Keratinocyte (primary cell): ENCODE measurements at regions not wholly inside any gene's neighbourhood (a gene's known extent, or its start where the extent isn't known, plus 50 kb on each side); places are given as distances from the start of the nearest gene placed in this dataset.
"Not testable (repeated sequence)": the region's sequence is repeated elsewhere in the genome, so short reads cannot be mapped to it uniquely, and the experiment has no call there.

Experiments
- DNase-seq: peaks from one replicate; pipeline ENCODE4 v3.0.0-alpha.2; 2011; ENCODE audit warnings: low read depth, missing footprints, low spot score
- FAIRE-seq: peaks from 2 replicates; lab custom pipeline; 2011; peaks lifted over from hg19 to GRCh38; lab: Jason Lieb, UNC
- H2AFZ ChIP-seq: 2 replicates; pipeline ENCODE4 v1.6.0; 2012; ENCODE audit warnings: low read length, control low read depth, inconsistent platforms; ENCODE audit not compliant: control insufficient read depth
- H3K27ac ChIP-seq: 2 replicates; pipeline ENCODE4 v1.5.1; 2011; ENCODE audit warnings: low read length; ENCODE audit not compliant: control insufficient read depth, insufficient read depth
- H3K27me3 ChIP-seq: 3 replicates; pipeline ENCODE4 v1.6.0; 2011; ENCODE audit warnings: low read length; ENCODE audit not compliant: control insufficient read depth, insufficient read depth; ENCODE audit errors: extremely low read depth
- H3K36me3 ChIP-seq, 2 experiments: 2 replicates in 1 of 2; 3 replicates in 1 of 2; pipeline ENCODE4 v1.5.1; 2011; ENCODE audit warnings: low read length in 2 of 2, mild to moderate bottlenecking in 1 of 2; ENCODE audit not compliant: control insufficient read depth in 2 of 2, insufficient read depth in 2 of 2; ENCODE audit errors: extremely low read depth in 1 of 2
- H3K4me1 ChIP-seq: 3 replicates; pipeline ENCODE4 v1.5.1; 2011; ENCODE audit warnings: low read length; ENCODE audit not compliant: control insufficient read depth, insufficient read depth; ENCODE audit errors: extremely low read depth
- H3K4me2 ChIP-seq: 3 replicates; pipeline ENCODE4 v1.6.0; 2011; ENCODE audit warnings: low read depth, low read length; ENCODE audit not compliant: control insufficient read depth, insufficient read depth; ENCODE audit errors: extremely low read depth
- H3K4me3 ChIP-seq, 3 experiments: fragments of 200-600 bp in 1 of 3; sonication (generic) in 1 of 3; 2 replicates in 2 of 3; 3 replicates in 1 of 3; pipeline ENCODE4 v1.5.1; 2011 to 2016; ENCODE audit warnings: low read length in 3 of 3, mild to moderate bottlenecking in 3 of 3, control low read depth in 2 of 3, inconsistent platforms in 1 of 3, low read depth in 1 of 3, mixed read lengths in 1 of 3, mixed run types in 1 of 3, moderate library complexity in 1 of 3; ENCODE audit not compliant: control insufficient read depth in 2 of 3, insufficient read depth in 2 of 3; ENCODE audit errors: extremely low read depth in 1 of 3
- H3K79me2 ChIP-seq: 2 replicates; pipeline ENCODE4 v1.6.0; 2012; ENCODE audit warnings: low read length; ENCODE audit not compliant: control insufficient read depth, insufficient read depth
- H3K9ac ChIP-seq: 3 replicates; pipeline ENCODE4 v1.6.0; 2011; ENCODE audit warnings: low read length; ENCODE audit not compliant: control insufficient read depth, insufficient read depth; ENCODE audit errors: extremely low read depth
- H3K9me1 ChIP-seq: 3 replicates; pipeline ENCODE4 v1.6.0; 2011; ENCODE audit warnings: low read length; ENCODE audit not compliant: control insufficient read depth, insufficient read depth; ENCODE audit errors: extremely low read depth
- H3K9me3 ChIP-seq: 2 replicates; pipeline ENCODE4 v1.5.1; 2012; ENCODE audit warnings: low read depth, low read length; ENCODE audit not compliant: control insufficient read depth
- H4K20me1 ChIP-seq: 3 replicates; pipeline ENCODE4 v1.6.0; 2011; ENCODE audit warnings: low read length; ENCODE audit not compliant: control insufficient read depth, insufficient read depth; ENCODE audit errors: extremely low read depth
- CTCF ChIP-seq, 3 experiments: IDR thresholded peaks in 1 of 3; conservative IDR thresholded peaks in 1 of 3; optimal IDR thresholded peaks in 1 of 3; 2 replicates in 2 of 3; 3 replicates in 1 of 3; pipeline versions ENCODE3 to v1.5.1; 2011; ENCODE audit warnings: low read length in 3 of 3, mild to moderate bottlenecking in 3 of 3, moderate library complexity in 2 of 3, control low read depth in 1 of 3, inconsistent platforms in 1 of 3; ENCODE audit not compliant: insufficient read depth in 2 of 3; ENCODE audit errors: extremely low read depth in 1 of 3
- EZH2 ChIP-seq: IDR thresholded peaks from one replicate; pipeline ENCODE4 v1.6.1; 2012; ENCODE audit warnings: inconsistent platforms, mild to moderate bottlenecking, low read length, moderate library complexity
- dilution Hi-C: fragments of 300-500 bp; cut with MboI; formaldehyde crosslinking; loops from one replicate; pipeline ENCODE4 v1.7.0; 2020; ENCODE audit warnings: low sequenced_read_pairs; ENCODE audit not compliant: extremely low pct_ligation_motif_present

DNA sequence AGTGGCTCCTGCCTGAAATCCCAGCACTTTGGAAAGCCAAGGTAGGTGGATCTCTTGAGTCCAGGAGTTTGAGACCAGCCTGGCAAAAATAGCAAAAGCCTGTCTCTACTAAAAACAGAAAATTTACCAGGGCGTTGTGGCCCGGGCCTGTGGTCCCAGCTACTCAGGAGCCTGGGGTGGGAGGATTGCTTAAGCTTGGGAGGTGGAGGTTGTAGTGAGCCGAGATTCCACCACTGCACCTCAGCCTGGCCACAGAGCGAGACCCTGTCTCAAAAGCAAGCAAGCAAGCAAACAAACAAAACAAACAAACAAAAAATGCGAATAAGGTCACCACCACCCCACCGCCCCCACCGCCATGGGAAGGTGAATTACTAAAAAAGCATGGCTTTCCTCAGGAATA lies 238.7 kb downstream of the ATXN7L3B start:
- no peaks in the 10 kb centered on the region for H3K9me3 ChIP-seq
- no peaks in the 10 kb centered on the region for H4K20me1 ChIP-seq
- DNase-seq, result no peak
- no peak for FAIRE-seq
- TF ChIP-seq CTCF (optimal IDR thresholded peaks at IDR 0.05 in 1 of 3, IDR thresholded peaks at IDR 0.05 in 1 of 3, conservative IDR thresholded peaks at IDR 0.05 in 1 of 3; ENCODE audit: extremely low read depth in 1 of 3, insufficient read depth in 2 of 3, low read length in 3 of 3), result no peak
- no peak for TF ChIP-seq EZH2
- H3K79me2 ChIP-seq, result no peaks in the 10 kb centered on the region
- H2AFZ ChIP-seq, result no peak overlapping the region
- no peaks in the 10 kb centered on the region for H3K36me3 ChIP-seq
- H3K4me2 ChIP-seq, result no peak overlapping the region
- no peak overlapping the region for H3K4me3 ChIP-seq
- no peak overlapping the region for H3K9ac ChIP-seq
- dilution Hi-C loops, result no loop called here
- no peaks in the 10 kb centered on the region for H3K4me1 ChIP-seq
- no peak overlapping the region for H3K27ac ChIP-seq
- no peaks in the 10 kb centered on the region for H3K27me3 ChIP-seq
- H3K9me1 ChIP-seq, result no peaks in the 10 kb centered on the region

DNA sequence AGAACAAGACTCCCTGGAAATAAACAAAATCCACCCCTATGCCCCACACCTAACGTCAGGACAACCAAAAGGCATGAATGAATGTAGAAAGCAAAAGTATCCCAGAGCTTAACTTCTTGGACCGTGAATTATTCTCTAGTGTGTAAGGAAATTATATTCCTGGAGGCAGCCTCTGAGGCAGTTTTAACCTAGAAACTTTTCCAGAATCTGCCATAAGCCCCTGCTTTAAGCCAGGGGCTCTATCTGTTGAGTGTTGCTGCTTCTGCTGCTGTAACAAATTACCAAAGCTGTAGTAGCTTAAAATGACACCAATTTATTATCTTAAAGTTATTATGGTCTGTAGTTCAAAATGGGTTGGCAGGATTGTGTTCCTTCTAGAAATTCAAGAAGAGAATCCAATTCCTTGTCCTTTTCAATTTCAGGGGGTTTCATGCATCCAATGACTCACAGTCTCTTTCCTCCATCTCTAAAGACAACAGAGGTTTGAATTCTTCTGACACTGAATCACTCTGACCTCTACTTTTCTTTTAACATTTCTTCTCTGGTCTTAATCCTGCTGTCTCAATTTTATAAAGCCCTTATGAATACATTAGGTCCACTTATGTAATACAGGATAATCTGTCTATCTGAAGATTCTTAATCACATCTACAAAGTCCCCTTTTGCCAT lies 242.7 kb downstream of the ATXN7L3B start:
- Histone ChIP-seq H3K36me3 (no peaks in the 10 kb centered on the region), H3K4me3 (no peak overlapping the region), H2AFZ (no peak overlapping the region), H3K9me3 (no peaks in the 10 kb centered on the region), H3K9ac (no peak overlapping the region), H4K20me1 (no peaks in the 10 kb centered on the region), H3K27me3 (no peaks in the 10 kb centered on the region), H3K9me1 (no peaks in the 10 kb centered on the region), H3K4me2 (no peak overlapping the region), H3K4me1 (no peaks in the 10 kb centered on the region), H3K27ac (no peak overlapping the region), H3K79me2 (no peaks in the 10 kb centered on the region)
- no peak for DNase-seq
- TF ChIP-seq CTCF (optimal IDR thresholded peaks at IDR 0.05 in 1 of 3, IDR thresholded peaks at IDR 0.05 in 1 of 3, conservative IDR thresholded peaks at IDR 0.05 in 1 of 3; ENCODE audit: extremely low read depth in 1 of 3, insufficient read depth in 2 of 3, low read length in 3 of 3) (no peak), EZH2 (no peak)
- no peak for FAIRE-seq
- dilution Hi-C loops, result no loop called here

GRCh38 chr12:74780850-74781241 lies 243.2 kb downstream of the ATXN7L3B start:
- H3K9ac ChIP-seq, H3K4me2 ChIP-seq, H2AFZ ChIP-seq, FAIRE-seq, H3K4me1 ChIP-seq, H3K27ac ChIP-seq, H3K9me1 ChIP-seq, H3K36me3 ChIP-seq, H3K4me3 ChIP-seq, H4K20me1 ChIP-seq, DNase-seq, H3K79me2 ChIP-seq, H3K9me3 ChIP-seq, H3K27me3 ChIP-seq, dilution Hi-C loops: not testable (repeated sequence)
